HK-2 (cell line): ENCODE measurements at regions not wholly inside any gene's neighbourhood (a gene's known extent, or its start where the extent isn't known, plus 50 kb on each side); places are given as distances from the start of the nearest gene placed in this dataset.

Experiments used
- DNase-seq: peaks from one replicate; pipeline ENCODE4 v3.0.0-alpha.2; 2018; ENCODE audit not compliant: unreplicated experiment

DNA sequence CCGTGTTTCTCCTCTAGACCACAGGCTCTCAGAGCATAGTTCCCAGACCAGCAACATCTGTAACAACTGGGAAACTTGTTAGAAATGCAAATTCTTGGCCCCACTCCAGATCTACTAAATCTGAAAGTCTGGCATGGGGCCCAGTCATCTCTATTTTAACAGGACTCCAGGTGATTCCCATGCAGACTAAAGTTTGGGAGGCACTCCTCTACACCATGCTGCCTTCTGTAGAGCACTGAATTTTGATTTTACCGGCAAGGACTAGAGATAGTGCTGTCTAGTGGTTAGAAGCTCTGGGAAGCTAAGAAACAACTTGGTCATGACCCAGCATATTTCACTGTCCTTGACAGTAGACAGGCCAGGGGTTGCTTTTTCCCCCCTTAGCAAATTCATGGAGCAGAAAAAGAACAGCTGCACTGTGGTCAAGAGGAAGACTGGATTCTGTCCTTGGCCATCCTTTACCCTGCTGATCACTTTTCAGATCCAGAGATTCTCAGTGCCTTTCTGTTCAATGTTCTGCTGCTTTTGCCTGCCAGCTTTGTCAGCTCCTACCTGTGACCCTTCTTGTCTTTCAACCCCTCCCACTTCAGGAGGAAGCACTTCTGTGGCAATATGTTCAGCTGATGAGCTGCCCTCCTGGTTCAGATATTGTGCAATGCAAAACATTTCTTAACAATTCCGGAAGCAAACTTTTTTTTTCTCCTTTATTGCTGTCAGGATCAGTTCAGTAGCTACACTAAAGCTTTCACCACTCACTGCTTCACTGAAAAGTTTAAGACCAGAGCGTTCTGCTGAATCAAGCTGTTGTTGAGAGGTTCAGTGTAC is 133.8 kb upstream of the NUDT4 start:
- no peak for DNase-seq

DNA sequence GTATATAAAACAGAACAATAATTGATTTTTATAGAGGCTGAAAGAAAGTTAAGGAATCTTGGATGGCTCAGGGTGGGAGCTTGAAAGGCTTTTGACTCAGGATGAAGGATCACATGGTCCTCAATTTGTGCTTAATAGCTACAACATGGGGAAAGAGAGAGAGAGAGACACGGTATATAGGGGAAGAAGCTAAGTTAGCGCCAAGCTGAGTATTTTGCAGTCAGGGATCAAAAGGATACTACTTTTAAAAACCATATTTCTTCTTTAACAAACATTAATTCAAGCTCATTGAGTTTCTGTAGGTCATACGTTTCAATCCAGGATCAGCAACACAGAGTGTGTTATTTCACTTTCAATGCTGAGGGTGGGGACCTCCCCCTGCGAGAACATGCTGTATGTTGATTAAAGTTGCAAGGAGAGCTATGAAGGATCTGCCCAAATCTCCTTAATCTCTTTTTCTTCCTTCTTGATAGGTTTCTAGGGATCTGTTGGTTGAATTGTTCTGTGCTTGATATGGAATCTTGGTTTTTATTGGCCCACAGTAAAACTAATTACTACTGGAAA is 133.1 kb upstream of the NUDT4 start:
- DNase-seq = no peak

DNA sequence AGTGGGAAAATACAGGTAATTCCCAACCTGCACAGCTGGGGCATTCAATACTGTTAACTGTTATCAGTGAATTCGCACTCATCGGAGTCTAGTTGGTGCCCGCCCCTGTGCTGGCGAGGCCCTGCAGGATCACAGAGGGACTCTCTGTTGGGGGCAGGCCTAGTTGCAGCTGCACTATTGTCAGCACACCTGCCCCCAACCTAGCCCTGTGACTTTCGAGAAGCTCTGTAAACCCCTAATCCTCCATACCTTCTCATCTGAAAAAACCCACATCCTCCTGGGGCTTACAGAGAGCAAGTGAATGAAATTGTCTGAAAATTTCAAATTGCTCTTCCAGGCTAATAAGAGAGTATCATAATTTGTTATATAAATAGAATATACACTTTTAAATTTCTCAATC is 132.2 kb upstream of the NUDT4 start:
- DNase-seq = no peak

DNA sequence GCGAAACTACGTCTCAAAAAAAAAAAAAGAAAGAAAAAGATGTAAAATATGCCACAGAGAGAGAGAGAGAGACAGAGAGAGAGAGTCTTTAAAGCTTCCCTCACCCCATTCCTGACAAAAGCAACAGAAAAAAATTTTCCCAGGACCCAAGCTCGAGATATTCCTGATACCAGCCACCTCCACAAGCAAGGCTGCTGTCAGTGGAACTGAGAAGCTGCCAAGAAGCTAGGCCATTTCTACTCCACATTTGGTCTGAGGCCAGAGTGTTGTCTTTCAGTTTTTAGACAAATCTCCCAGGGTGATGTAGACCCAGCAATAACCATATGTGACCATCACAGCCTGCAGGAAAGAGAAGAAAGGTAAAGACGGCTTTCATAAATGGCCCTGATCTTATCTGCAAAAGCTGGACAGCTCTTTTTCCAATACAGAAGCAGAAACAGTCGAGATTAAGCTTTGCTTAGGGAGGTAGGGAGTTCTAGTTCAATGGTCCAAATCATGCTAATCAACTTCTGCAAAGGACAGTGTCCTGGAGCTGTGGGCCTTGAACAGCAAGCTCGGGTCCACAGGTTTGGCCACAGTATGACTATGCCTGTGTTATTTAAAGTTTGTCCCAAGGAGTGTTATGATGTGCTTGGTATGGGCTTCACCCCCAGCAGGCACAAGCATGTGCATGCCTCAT is 130.3 kb upstream of the NUDT4 start:
- no peak for DNase-seq

DNA sequence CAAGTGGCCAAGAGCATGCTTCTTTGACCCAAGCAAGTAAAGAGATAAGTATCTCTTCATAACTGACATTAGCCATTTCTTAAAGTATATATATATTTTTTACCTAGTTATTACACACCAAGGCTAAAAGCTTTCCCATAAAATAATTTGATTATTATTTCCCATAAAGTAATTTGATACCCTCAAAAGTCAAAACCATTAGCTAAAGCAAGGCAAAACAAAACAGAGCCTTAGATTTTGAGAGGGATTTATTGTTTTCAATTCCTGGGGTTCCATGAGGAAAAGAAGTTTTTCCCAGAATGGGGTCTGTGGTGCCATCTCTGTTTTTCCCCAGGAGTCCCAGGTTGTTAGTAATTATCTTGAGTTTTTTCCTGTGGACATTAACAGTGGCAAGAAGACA is 125.5 kb upstream of the NUDT4 start:
- DNase-seq = no peak

DNA sequence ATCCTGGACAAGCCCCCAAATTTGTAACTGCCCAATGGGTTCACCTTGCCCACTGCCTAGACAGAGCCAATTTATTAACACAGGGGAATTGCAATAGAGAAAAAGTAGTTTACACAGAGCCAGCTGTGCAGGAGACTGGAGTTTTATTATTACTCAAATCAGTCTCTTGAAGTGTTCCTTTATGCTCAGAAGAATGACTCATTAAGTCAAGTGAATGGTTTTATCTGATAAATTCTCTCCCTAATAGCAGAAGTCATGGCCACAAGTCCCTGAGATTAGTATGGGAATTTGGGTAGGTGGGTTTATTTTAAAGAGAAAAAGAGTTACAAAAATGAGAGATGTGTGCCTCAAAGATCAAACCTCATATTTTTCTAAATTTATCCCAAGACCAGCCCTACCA is 122.8 kb upstream of the NUDT4 start:
- DNase-seq = no peak

DNA sequence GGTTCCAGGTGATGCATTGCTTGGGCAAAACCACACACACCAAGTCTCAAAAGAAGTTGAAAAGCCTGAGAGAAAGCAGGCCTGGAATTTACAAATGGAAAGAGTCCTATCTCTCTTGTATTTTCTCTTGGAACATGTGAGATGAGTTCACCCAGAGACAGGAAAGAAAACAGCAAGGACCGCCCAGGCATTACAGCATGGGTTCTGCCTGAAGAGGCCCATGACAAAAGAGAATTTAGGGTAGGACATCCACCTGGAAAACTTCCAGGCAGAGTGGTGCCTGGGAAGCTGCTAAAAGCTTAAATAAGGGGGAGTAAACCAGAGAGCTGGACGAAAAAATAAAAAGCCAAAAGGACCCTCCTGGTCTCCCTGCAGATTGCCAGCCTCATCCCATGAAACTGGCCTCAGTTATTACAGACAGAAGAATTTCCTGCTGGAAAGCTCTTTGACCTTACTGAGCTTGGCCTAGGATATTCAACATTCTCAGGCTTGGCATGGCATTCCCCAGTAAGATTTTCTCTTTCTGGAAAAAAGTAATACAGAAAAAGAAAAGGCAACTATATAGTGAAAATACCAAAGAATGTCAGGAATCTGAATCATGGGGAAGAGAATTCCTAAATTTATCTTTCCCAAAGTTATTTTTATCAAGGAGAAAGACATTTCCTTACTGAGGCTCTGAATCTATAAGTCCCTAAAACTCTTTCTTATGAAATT is 121.3 kb upstream of the NUDT4 start:
- no peak for DNase-seq

DNA sequence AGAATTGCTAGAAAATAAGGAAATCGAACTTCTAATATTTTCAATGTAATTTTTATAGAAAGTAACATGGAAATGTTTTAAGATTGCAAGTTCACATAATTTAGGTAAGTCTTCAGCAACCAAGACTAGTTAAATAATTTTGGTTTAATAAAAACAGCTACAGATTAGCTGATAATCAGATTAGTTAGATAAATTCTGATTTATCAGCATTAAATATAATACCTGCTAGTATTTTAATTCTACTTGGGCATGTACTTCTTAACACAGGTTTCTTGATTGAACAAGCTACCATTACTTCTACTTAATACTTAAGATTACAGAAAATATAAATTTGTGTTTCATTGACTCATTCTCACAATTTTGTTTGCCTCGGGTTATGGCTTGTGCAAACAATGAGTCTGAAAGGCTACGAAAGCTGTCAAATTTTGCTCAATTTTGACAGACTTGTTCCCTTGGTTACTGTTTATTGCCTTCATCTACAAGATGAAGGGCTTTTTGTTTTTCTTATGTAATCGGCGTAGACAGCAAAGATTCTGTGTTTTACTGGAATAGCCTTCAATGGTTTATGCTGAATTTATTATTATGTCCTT is 116.1 kb upstream of the NUDT4 start:
- no peak for DNase-seq

DNA sequence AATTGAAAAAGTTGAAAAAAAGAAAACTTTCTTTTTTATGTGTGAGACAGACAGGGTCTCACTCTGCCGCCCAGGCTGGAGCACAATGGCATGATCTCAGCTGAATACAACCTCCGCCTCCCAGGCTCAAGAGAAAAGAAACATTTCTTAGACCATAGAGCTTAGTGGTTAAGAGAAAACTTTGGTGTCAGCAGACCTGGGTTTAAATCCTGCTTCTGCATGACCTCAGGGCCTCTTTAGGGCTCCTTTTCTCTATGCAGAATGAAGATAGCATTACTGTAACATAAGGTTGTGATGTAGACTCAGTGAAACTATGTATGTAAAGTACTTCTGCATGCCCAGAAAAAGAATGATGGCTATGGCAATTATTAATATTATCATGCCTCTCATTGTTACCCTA is 104.7 kb upstream of the NUDT4 start:
- DNase-seq = no peak

DNA sequence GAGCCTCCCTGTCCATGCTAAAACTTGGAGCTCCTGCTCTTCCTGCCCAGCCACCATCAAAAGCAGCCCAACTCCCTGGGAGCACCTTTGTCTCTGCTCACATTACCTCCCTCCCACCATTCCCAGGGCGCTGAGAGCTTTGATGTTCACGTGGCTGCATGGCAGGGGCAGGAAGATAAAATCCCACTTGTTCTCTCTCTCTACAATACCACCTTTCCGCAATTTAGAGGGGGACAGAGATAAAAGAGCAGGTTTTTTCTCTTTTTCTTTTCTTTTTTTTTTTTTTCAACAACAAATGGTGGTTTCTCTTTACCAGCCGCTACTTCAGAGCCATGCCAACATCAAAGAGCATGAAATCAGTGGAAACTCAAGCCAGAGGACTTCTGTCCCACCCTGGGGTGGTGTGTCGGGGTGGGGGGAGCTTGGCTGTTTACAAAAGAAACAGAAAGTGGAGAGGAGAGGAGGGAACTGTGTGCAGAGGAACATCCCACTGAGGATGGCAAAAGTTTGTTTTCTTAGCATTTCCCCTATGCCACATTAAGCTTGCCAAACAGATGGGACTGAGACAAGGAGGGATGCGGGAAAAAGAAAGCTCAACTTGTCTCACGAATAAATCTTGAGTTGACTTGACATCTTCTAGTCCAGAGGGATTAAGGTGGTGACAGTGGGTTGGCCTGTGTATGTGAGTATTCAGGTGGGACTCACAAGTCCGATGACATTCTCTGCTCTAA is 103.7 kb upstream of the NUDT4 start:
- no peak for DNase-seq

DNA sequence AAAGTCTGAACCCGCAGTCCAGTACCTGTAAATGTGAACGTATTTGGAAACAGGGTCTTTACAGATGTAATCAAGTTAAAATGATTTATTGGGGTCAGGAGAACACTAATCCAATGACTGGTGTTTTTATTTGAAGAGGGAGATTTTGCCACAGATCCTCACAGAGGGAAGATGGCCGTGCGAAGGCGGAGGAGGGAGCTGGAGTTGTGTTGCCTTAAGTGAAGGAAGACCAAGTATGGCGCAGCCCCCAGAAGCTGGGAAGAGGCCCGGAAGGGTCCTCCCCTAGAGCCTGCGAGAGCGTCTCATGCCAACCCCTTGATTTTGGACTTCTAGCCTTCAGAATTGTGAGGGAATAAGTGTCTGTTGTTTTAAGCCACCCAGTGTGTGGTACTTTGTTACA is 102.8 kb upstream of the NUDT4 start:
- no peak for DNase-seq

DNA sequence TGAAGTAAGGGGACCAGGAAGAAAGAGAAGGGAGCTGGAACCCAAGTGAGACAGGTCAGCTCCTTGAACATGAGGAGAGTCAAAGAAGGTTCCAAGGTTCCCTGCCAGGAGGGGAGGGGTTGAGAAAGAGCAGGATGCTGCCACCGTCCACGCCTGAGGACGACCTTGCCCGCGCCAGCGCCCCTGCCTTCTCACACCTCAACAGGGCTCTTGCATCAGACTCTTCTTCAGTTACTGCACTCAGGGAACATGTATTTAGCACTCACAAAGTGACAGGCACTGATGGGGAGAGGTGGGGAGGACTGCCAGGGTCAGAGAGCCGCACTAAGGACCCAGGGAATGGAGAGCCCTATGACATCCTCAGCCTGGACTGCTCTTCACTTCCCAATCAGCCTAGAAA is 102.1 kb upstream of the NUDT4 start:
- no peak for DNase-seq

DNA sequence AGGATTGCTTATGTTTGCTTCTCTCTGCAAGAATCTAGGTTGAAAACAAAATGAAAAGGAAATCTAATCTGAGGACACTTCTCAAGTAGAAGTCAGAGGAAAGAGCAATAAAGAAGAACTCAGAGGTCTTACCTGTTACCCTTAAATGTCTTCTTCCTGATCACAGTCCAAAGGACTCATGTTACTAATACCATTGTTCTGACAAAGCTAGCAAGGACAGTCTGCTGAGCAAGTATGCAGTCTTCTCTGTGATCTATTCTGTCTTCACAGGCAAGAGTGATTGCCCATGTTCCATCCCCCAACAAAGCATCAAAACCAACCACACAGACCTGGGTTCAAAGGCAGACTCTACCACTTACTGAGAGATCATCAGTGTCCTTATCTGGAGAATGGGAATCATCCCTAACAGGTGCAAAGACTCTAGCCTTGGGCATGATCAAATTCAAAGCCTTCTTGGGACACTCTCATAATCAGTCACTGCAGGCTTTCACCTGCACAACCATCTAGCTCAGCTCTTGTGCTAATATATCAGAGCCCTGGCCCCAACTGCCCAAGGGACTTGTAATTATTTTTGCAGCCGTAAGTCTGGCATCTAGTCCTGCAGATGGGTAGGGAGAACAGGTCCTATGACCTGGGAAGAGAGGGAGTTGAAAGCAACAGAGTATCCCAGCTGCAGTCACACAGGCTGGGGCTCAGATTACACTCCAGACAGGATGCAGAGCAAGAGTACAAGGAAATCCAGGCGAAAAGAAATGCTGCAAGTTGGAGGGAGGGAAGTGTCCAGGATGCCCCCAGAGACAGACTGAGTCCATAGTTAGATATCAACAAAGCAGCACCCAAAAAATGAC is 97.9 kb upstream of the NUDT4 start:
- no peak for DNase-seq

DNA sequence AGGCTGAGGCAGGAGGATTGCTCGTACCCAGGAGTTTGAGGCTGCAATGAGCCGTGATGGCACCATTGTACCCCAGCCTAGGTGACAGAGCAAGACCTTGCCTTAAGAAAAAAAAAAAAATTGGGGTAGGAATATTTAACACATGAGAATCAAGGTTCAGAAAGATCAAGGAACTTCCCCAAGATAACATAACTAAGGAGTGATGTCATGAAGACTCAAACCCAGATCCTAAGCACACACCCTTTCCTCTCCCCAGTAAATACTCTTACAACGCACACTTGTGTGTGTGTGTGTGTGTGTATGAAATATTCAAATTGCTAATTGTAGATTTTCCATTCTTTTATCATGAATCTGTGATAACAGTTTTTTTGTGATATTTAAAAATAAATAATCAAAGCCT is 90.6 kb upstream of the NUDT4 start:
- DNase-seq = no peak

DNA sequence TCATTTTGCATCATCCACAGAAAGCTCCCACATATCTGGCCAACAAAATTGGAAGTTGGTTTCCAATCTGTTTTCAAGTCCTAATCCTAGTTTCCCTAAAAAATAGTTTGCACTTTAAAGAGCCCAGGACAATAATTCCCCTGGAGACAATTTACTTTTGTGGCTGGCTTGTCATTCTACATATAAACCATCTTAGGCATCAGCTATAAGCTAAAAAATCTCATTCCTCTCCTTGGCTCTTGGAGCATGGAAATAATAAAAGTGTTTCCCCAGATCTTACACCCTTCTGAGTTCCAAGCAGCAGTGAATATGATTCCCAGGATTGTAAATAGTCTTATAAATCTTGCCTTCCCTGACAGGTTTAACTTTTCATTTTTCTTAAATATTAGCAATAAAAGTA is 89.1 kb upstream of the NUDT4 start:
- DNase-seq = no peak

DNA sequence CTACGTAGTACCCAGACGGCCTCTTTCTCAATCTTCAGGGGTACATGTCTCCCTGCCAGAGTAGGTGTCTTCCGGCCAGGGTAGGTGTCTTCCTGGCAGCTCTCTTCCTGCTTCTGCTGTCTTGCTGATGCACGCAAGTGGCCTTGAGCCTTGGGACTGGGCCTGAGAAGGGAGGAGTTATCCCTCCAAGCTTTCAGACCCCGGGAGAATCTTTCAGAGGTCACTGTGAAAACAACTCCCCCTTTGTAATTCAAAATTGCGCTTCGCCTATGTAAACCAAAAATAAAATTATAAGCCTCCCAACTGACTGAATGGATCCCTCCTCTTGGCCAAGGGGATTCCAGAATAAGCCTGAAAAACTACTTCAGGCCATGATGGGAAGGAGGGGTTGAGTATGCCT is 87.3 kb upstream of the NUDT4 start:
- DNase-seq = no peak

DNA sequence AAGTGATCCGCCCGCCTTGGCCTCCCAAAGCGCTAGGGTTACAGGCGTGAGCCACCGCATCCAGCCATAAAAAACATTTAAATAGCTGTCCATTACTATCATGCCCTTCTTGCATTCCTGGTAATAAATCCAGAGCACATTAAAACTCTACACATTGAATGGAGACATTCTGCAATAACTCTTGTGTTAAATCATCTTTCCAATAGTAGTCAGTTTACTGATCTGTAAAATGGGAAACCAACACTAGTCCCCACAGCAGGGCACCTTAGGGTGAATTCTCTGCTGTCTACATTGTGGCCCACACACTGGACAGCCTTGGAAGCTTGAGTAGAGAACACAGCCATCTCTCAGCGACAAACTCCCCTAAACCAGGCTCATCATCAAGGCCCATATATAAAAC is 85.5 kb upstream of the NUDT4 start:
- DNase-seq = no peak

DNA sequence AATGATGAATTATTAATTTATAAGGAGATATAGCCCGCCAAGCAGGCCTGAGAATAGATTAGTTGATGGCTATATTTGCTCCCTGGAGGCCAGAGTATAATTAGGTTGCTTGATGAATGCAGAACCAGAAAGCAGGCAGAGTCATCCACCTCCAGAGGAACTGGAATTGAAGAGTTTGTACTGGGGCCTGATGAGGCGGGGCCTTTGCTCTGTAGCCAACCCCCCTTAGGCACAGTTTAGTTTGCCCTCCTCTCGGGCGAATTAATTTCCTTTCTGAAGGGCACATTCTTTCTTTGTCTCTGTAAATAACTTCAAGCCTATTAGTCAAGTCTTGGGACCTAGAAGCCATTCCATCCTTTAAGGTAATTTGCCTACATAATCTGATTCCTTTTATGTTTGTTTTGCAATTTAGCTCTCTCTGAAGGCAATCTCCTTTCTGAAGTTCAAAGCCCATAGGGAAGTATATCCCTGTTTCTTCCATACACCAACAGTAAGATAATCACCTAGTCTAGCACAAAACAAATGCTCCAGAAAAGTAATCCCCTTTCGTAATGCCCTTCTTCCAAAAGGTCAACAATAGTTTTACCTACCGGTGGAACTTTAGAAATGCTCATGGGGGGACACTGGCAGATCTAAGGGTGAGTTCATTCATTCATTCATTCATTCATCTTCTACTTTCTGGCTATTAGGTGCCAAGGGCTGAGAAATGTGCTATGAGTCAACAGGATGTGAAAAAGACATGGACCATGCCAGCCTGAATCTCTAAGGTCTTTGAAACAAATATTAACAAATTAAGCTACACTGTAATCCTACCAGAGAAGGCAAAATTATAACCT is 84.8 kb upstream of the NUDT4 start:
- DNase-seq = no peak

DNA sequence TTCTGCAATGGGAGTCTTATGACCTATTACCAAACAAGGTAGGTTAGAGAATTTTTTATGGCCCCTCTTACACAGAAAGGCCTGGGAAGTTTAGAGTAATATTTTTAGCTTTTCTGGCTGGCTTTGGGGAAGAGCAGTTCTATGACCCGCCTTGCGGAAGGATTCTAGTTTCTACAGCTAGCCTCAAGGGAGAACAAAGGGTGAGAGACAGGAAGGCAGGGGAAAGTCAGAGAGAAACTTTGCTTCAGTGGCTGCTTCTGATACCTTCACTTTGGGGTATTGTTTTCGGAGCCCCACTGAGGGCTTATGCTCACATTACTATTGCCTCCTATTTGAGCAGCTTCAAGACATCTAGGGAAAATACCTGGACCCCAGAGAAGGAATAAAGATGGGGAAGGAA is 80.7 kb upstream of the NUDT4 start:
- DNase-seq = no peak

DNA sequence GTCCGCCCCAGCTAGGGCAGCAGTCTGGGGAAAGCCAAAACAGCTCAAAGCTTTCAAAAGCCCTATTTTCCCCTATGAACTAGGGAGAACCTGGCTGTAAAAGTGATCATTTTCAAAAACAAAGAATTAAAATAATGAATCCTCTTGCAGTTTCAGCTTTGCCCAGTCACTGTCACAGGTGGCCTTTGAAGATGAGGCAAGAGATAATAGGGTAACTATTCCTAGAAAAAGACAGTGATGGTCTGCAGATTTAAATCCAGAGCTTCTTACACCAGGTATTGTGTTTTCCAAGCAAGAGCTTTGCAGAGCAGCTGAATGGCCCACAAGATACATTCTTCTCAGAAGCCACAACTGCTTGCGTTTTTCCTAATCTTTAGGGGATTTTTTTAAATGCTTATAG is 80.2 kb upstream of the NUDT4 start:
- DNase-seq = no peak
